ENCODE measurements at regions not wholly inside any gene's neighbourhood (a gene's known extent, or its start where the extent isn't known, plus 50 kb on each side); places are given as distances from the start of the nearest gene placed in this dataset.

- TF ChIP-seq ATF6 (CRISPR knock-in tag; IDR thresholded peaks at IDR 0.05) (no peak), U2AF2 (optimal IDR thresholded peaks at IDR 0.05; ENCODE audit: low read depth, low read length) (no peak), ZNF146 (CRISPR knock-in tag; IDR thresholded peaks at IDR 0.05; ENCODE audit: unreplicated experiment) (no peak), ILK (tag; IDR thresholded peaks at IDR 0.05; ENCODE audit: borderline replicate concordance, low read depth) (no peak), CHD1 (IDR thresholded peaks at IDR 0.05; ENCODE audit: low read length) (no peak), ARHGAP35 (IDR thresholded peaks at IDR 0.05; ENCODE audit: partially characterized antibody) (no peak), CHCHD3 (CRISPR knock-in tag; IDR thresholded peaks at IDR 0.05) (no peak)
Measured at GRCh38 chr16:9307446-9307845, 216.0 kb downstream of the HAPSTR1 start (continued).

- no peak overlapping the region for H3K4me3 ChIP-seq
- no peak overlapping the region for H3K27ac ChIP-seq (ENCODE audit: extremely low read depth, low read depth, low read length)
- no TSS peak for BruUV-seq (replicated peaks)
- intact Hi-C loops (cut with micrococcal nuclease), result no loop called here
- FAIRE-seq (no peak), DNase-seq (ENCODE audit: extremely low read depth in 1 of 4, low spot score in 3 of 4) (no peak), ATAC-seq (no peak)
- H3K79me2 ChIP-seq (ENCODE audit: control insufficient read depth, insufficient read depth, low read length), result no peaks in the 10 kb centered on the region
- in situ Hi-C loops (cut with MboI), result no loop called here
- no peaks in the 10 kb centered on the region for H3K36me3 ChIP-seq (ENCODE audit: control insufficient read depth, insufficient read depth, low read length)
- H3K9me1 ChIP-seq (ENCODE audit: control insufficient read depth, insufficient read depth, low read length), result no peaks in the 10 kb centered on the region
- H3K9me3 ChIP-seq (replicated peaks; ENCODE audit: control insufficient read depth, insufficient read depth, low read depth, low read length), result no peaks in the 10 kb centered on the region
- H2AFZ ChIP-seq (ENCODE audit: low read depth, low read length), result no peak overlapping the region
- ChIA-PET CTCF (ENCODE audit: low intra/inter-chr PET ratio) (no interaction called here), POLR2A (no interaction called here)
- 0% methylated on average over 8 of the region's 8 CpGs for WGBS (ENCODE audit: insufficient coverage, low coverage, missing lambda C conversion rate)
- H3K9ac ChIP-seq (ENCODE audit: insufficient read depth in 1 of 2, low read depth in 2 of 2, low read length in 2 of 2), result no peak overlapping the region
- no peaks in the 10 kb centered on the region; a peak in 1 of 5 replicates for H3K27me3 ChIP-seq (ENCODE audit: control insufficient read depth in 2 of 2, insufficient read depth in 2 of 2, low read length in 2 of 2)
- no peak overlapping the region for H3K4me2 ChIP-seq (ENCODE audit: insufficient read depth, low read length)
- H4K20me1 ChIP-seq (replicated peaks; ENCODE audit: control insufficient read depth, insufficient read depth, low read length), result no peaks in the 10 kb centered on the region
- TF ChIP-seq MXD1 (CRISPR knock-in tag; IDR thresholded peaks at IDR 0.05; ENCODE audit: borderline replicate concordance, poor library complexity, severe bottlenecking) (no peak), MNT (conservative IDR thresholded peaks at IDR 0.05) (no peak), HINFP (tag; conservative IDR thresholded peaks at IDR 0.05; ENCODE audit: low read depth) (no peak), RBFOX2 (IDR thresholded peaks at IDR 0.05; ENCODE audit: low read depth, low read length) (no peak), ZBTB1 (CRISPR knock-in tag; IDR thresholded peaks at IDR 0.05; ENCODE audit: borderline replicate concordance, low read depth) (no peak), U2AF2 (optimal IDR thresholded peaks at IDR 0.05; ENCODE audit: low read depth, low read length) (no peak)
- H3K4me1 ChIP-seq (replicated peaks in 1 of 2; ENCODE audit: control insufficient read depth in 2 of 2, insufficient read depth in 2 of 2, low read length in 2 of 2), result no peaks in the 10 kb centered on the region
Measured at GRCh38 chr16:9308356-9308801, 216.9 kb downstream of the HAPSTR1 start.
